Left kidney (tissue), 1 donor: ENCODE measurements at regions not wholly inside any gene's neighbourhood (a gene's known extent, or its start where the extent isn't known, plus 50 kb on each side); places are given as distances from the start of the nearest gene placed in this dataset.
"Not testable (repeated sequence)": the region's sequence is repeated elsewhere in the genome, so short reads cannot be mapped to it uniquely, and the experiment has no call there.

Experiments used
- DNase-seq: peaks from one replicate; pipeline ENCODE4 v3.0.0-alpha.2; 2013

DNA sequence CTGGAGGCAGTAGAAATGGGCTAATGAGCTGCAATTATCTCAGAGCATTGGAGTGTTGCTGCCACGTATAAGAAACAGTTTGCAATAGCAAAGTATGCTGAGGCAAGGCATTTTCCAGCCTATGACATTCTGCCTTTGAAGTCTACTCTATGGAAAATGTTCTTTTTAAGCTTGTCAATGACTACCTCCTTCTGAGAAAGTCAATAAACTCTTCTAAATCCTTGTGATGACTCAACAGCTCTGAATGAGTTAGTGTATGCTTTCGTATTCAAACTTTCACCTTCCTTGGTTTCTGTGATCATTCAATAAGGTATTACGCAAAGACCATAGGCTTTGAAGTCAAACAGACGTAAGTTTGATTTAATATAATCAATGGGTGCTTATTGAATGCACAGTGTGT lies 111.2 kb downstream of the CAPZA3 start:
- no peak for DNase-seq

- DNase-seq, result no peak
These were observed 111.8 kb downstream of the CAPZA3 start for GRCh38 chr12:18849761-18850160.

GRCh38 chr12:18850752-18851151 lies 112.8 kb downstream of the CAPZA3 start:
- DNase-seq, result no peak

GRCh38 chr12:18851271-18851670 lies 113.4 kb downstream of the CAPZA3 start:
- no peak for DNase-seq

DNA sequence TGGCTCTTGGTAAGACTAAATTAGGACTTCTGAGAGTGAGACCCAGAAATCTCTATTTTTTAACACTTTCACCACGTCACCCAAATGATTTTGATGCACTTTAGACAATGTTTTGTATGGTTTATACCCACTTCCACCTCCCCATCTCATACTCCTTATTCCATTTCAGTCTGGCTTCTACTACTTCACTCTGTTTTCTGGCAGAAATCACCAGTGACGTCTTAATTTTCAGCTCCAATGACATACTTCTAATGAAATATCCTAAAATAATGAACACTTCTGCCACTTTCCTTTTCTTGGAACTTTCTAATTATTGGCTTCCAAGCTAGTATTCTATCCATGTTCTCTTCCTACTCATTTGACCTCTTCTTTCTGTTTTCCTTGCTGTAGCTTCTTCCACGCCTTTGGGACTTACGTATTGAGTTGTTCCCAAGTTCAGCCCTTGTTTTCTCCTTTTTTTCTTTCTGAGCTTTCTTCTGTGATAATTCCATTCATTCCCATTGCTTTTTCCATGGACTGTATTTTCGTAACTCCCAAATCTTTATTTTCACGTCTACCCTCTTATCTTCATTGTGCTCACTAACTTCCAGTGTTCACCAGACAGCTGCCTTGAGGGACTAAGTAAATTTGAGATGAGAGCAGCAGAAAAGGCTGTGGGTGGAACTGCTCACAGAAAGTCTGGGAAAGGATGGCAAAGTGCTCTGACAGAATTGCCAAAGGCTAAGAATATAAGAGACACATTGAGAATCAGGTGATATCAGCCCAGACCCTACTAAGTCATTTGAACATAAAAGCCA lies 115.8 kb downstream of the CAPZA3 start:
- no peak for DNase-seq

GRCh38 chr12:18857656-18858055 lies 119.7 kb downstream of the CAPZA3 start:
- DNase-seq, result no peak

DNA sequence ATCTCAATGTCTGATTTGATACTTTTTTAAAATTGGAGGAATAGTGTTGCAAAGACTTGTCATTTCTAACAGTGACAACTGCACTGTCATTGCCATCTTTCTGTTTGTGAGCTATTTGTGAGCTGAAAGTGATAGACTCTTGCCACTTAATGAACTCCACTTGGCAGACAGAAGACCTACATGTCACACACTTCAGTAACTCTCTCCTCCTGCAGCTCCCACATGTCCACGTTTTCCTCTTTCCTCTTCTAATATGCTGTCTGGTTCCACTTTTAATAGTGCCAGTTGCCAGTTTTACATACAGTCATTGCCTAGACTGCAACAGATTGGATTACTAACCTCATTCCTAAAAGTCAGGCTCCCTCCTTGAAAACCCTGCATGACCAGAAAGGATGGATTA lies 121.5 kb downstream of the CAPZA3 start:
- DNase-seq, result no peak

GRCh38 chr12:18861287-18861858 lies 123.5 kb downstream of the CAPZA3 start:
- DNase-seq, result no peak

DNA sequence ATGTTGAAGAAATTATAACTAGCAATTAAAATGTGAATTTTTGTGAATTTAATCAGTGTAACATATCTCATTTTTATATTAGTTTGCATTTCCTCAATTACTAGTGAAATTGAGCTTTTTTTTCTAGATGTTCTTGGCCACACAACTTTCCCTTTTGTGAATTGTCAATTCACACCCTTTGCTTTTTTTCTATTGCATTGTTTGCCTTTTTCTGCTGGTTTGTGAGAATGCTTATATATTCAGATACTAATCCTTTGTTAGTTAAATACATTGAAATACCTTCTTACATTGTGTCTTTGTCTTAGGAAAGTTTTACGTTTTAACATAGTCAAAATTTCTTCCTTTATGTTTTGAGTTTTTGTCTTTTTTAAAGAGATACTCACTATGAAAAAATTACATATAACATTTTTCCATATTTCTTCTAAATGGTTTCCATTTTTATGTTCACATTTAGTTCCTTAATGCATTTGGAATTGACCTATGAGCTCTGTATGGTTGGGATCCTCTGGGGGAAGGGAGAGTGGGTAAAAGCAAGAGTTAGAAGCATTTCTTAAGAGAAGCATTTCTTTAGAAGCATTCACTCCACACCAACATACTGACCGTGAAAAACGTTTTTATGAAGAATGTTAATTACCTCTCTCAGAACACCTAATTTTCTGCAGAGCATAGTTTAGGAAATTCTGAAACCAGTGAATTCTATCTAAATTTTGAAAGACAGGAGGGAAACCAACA lies 126.0 kb downstream of the CAPZA3 start:
- no peak for DNase-seq

DNA sequence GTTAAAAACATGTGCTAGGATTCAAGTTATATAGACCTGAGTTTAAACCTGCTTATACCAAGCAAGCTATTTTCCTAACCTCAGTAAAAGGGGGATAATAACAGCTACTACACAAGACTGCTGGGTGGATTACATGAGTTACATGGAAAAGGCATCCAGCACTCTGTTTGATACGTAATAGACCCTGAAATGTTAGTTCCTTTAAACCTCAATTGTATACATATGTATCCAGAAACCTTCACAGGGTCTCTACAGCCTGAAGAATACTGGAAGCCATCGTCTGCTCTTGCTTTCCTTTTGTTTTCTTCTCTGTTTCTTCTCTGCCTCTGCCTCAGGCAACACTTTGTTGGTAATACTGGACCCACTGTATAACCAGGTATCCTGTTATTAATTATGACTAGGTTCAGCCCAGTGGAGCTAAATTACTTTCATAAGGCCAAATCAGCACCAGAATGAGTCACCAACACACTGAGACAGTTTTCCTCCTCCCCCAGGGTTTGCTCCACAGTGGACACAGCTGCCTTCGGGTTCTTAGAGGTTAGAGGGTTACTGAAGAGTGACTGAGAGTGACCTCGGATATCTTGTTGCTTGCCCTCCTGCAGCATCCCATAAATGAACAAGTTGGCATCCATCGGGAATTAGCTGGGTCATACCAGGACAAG lies 127.1 kb downstream of the CAPZA3 start:
- DNase-seq, result no peak

GRCh38 chr12:18868717-18869116 lies 130.8 kb downstream of the CAPZA3 start:
- DNase-seq, result no peak

DNA sequence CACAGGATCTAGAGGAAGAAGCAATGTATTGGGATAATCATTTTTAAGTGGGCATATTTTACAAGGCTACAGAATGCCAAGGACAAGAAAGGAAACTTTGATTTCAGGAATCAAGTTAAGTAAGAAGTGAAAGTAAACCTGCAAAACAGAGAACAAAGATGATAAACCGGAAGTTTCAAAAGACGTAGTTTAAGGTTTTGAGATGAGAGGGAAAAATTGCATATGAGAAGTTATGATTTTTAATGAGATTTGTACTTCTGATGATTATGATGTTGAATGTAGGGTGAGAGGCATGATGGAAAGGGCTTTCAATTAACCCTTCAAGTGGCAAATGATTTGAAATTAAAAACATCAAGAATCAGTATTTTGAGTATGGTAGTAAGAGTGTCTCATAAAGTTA lies 134.9 kb downstream of the CAPZA3 start:
- no peak for DNase-seq

DNA sequence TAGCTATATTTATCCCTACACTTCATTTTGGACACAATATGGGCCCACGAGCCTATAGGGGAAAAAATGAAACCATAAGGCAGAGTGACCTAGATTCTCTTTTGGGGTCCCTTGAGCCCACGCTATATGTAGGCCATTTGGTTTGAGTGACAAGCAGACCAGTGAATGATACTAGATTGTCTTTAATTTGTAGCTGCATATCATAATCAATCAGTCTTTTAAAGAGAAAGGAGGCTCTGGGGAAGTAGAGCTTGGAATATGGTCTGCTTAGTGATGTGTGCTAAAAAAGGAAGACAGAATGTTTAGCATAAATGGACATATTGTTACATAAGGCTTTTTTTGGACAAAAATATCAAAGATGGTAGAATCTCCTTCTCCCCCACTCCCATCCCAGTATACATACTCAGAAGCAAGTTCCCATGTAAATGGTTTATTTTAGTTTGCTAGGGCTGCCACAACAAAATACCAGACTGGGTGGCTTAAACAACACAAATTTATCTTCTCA lies 140.8 kb downstream of the CAPZA3 start:
- no peak for DNase-seq

- no peak for DNase-seq
These were observed 144.8 kb downstream of the CAPZA3 start for GRCh38 chr12:18882690-18883089.

DNA sequence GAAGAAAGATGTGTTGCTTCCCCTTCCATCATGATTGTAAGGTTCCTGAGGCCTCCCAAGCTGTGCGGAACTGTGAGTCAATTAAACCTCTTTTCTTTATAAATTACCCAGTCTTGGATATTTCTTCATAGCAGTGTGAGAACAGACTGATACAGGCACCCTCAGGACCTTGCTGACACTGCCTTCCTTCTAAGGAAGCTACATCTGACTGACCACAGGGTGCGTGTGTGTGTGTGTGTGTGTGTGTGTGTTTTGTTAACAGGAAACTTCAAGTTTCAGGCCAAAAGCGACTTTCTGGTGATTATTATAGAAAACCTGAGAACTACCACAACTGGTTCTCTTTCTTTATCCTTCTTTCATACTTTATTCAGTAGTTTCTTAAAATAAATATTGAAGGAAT lies 149.0 kb downstream of the CAPZA3 start:
- no peak for DNase-seq

DNA sequence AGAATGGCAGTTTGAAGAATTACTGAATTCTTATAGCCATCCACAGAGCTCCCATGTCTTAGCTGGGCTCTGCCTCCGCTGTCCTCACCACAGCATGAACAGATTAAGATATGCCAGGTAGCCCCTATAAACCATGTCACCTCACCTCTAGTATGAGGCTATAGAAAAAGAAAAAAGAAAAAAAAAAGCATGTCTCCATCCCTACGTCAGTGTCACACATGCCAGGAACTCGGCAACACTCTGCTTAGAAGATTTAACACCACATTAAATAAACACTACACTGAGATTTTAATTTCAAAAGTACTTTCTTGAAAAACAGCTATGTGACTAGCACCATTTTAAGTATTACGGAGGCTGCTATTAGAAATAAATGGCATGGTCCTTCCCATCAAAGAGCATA lies 149.4 kb downstream of the CAPZA3 start:
- DNase-seq, result no peak

DNA sequence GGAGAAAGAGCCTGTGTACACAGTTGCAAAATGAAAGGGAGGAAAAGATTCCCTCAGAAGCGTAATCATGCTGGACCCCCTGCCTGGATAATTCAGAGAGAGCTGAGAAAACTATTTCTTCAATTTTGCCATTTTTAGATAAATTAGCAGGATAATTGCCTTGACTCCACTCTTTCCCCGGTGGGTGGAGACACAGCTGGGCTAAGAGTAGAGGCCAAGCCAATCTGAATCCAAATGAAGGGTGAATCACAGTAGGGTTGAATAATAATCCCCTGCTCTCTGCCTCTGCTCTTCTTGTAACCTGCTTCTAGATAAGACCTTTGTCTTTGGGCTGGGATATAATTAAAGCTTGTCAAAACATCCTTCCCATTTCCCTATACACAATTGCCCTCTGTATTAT lies 150.1 kb downstream of the CAPZA3 start:
- DNase-seq, result no peak

- DNase-seq, result not testable (repeated sequence)
These were observed 152.7 kb downstream of the CAPZA3 start for GRCh38 chr12:18890621-18891020.

DNA sequence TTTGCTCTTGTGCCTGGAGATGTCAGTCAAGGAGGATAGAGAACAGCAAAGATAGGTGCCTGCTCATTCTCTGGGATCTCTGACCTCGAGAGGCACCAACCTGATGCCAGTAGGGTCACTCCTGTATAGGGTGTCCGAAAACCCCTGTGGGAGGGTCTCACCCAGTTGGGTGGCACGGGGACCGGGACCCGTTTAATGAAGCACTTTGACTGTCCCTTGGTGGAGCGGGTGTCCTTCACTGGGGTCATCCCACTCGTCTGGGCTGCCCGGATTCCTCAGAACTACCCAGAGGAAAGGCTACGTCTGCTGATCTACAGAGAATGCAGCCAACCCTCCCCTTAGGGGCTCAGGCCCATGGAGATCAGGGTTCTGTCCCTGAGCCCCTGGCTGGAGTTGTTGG lies 157.6 kb downstream of the CAPZA3 start:
- no peak for DNase-seq

- DNase-seq, result no peak
These were observed 158.0 kb downstream of the CAPZA3 start for GRCh38 chr12:18895946-18896345.

DNA sequence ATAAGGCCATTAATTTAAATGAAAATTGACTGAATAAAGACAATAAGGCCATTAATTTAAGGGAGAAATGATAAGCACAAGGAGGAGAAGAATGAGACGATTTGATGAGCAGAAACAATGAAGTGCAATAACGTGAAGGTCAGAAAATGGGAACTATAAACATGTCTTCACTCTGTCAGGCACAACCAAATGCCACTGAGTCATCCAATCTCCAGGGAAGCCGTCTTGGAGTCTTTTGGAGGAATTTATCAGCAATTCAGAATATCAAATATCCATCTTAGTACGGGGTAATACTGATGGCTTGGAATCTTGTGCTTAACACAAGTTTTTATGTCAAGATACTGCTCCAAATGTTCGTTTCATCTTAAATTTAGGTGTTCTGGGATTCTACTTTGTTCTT lies 159.9 kb downstream of the CAPZA3 start:
- no peak for DNase-seq

DNA sequence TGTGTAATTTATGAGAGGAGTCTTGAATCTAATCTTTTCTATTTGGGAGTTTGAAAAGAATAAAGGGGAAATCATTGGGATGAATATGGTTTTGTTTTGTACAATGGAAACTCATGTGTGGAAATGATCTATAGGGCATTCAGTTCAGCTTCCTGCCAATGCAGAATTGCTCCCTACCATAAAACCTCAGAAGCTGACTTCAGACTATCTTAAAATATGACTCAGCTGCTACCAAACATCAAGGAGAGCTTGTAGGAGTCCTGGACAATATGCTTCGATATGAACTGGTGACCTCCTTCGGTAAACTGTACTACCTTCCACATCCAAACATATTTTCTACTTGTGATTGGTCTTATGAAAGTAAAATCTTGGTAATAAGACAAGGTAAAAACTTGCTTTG lies 160.6 kb downstream of the CAPZA3 start:
- DNase-seq, result no peak

DNA sequence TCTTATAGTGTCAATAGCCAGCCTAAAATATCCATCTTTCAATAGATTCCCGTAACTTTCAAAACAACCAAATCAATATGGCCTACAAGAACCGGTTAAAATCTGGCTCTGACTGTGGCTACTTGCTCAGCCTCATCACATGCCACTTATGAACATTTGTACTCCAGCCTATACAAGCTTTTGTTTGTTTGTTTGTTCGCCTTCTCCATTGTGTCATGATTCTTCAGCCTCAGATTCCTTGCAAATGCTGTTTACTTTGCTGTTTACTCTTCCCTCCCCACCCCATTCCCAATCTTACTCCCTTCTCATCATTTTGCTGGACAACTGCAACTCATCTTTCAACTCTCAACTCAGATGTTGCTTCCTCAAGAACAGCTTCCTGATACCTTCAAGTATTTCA lies 161.2 kb downstream of the CAPZA3 start:
- no peak for DNase-seq
